ENCODE measurements at regions not wholly inside any gene's neighbourhood (a gene's known extent, or its start where the extent isn't known, plus 50 kb on each side); places are given as distances from the start of the nearest gene placed in this dataset.
A peak's percentile ranks its signal among the peaks of the same experiment; 100 is the strongest.
"Not testable (repeated sequence)": the region's sequence is repeated elsewhere in the genome, so short reads cannot be mapped to it uniquely, and the experiment has no call there.

GRCh38 chr3:87792534-87793336 lies 266.1 kb downstream of the CGGBP1 start, which contains the start of gene HTR1F:
TSS of gene HTR1F (plus strand) at chr3:87792706.
- peak; percentile 62 to 73 for ATAC-seq (ENCODE audit: low FRiP score in 2 of 2)

GRCh38 chr3:87792198-87792533 lies 266.6 kb downstream of the CGGBP1 start:
- TF ChIP-seq EP300 (IDR thresholded peaks at IDR 0.05) (no peak), CTCF (IDR thresholded peaks at IDR 0.05) (no peak), POLR2AphosphoS5 (IDR thresholded peaks at IDR 0.05) (no peak), POLR2A (IDR thresholded peaks at IDR 0.05) (no peak)
- peaks cover 0 to 14% (median 5%) of the 10 kb centered on the region in 4 donors for H3K27me3 ChIP-seq
- no peaks in the 10 kb centered on the region for H3K36me3 ChIP-seq
- H3K4me3 ChIP-seq, result peak overlapping the region; percentile 16 to 48 (median 40)
- peak overlapping the region in 3 of 4 donors; percentile 6 to 62 (median 60) for H3K27ac ChIP-seq
- no peak for DNase-seq
- no peak for ATAC-seq (ENCODE audit: low FRiP score in 2 of 2)
- H3K9me3 ChIP-seq, result no peaks in the 10 kb centered on the region
- 12 to 17% methylated on average over 10 of the region's 10 CpGs for WGBS, 2 donors
- H3K4me1 ChIP-seq, result peaks cover 9 to 23% (median 14%) of the 10 kb centered on the region in 4 donors

More at GRCh38 chr3:87792534-87793336, 266.1 kb downstream of the CGGBP1 start, which contains the start of gene HTR1F:
- TF ChIP-seq POLR2AphosphoS5 (IDR thresholded peaks at IDR 0.05), result no peak
- TF ChIP-seq CTCF (IDR thresholded peaks at IDR 0.05), result no peak
- no peak for TF ChIP-seq POLR2A (IDR thresholded peaks at IDR 0.05)
- no peak for TF ChIP-seq EP300 (IDR thresholded peaks at IDR 0.05)
- Histone ChIP-seq H3K27ac (peak within 1 kb of the TSS in 3 of 4 donors; percentile 6 to 62 (median 60)), H3K36me3 (no peaks in the 10 kb centered on the region), H3K4me3 (peak within 1 kb of the TSS; percentile 16 to 48 (median 40)), H3K4me1 (peaks cover 9 to 23% (median 14%) of the 10 kb centered on the region in 4 donors), H3K27me3 (peaks cover 0 to 14% (median 5%) of the 10 kb centered on the region in 4 donors), H3K9me3 (no peaks in the 10 kb centered on the region)
- DNase-seq, result peak in 1 of 2 donors; percentile 85
- 1 to 3% methylated on average over 26 to 62 of the region's 62 CpGs for WGBS, 2 donors

GRCh38 chr3:87791248-87792027 lies 267.4 kb downstream of the CGGBP1 start:
- H3K27me3 ChIP-seq, result peaks cover 0 to 14% (median 5%) of the 10 kb centered on the region in 4 donors
- TF ChIP-seq POLR2AphosphoS5 (IDR thresholded peaks at IDR 0.05), result no peak
- no peak for TF ChIP-seq EP300 (IDR thresholded peaks at IDR 0.05)
- no peak for TF ChIP-seq CTCF (IDR thresholded peaks at IDR 0.05)
- no peak for TF ChIP-seq POLR2A (IDR thresholded peaks at IDR 0.05)
- H3K4me3 ChIP-seq, result no peak overlapping the region
- WGBS, 2 donors, result 69 to 71% methylated on average over 9 of the region's 9 CpGs
- no peaks in the 10 kb centered on the region for H3K9me3 ChIP-seq
- H3K4me1 ChIP-seq, result peaks cover 9 to 23% (median 14%) of the 10 kb centered on the region in 4 donors
- no peak for ATAC-seq (ENCODE audit: low FRiP score in 2 of 2)
- H3K27ac ChIP-seq, result no peak overlapping the region
- no peak for DNase-seq
- H3K36me3 ChIP-seq, result no peaks in the 10 kb centered on the region

GRCh38 chr3:87789049-87789448 lies 269.8 kb downstream of the CGGBP1 start:
- H3K4me3 ChIP-seq; H3K9me3 ChIP-seq; DNase-seq; H3K36me3 ChIP-seq; H3K27ac ChIP-seq; ATAC-seq (ENCODE audit: low FRiP score in 2 of 2): not testable (repeated sequence)
- Histone ChIP-seq H3K27me3 (peaks cover 0 to 14% (median 5%) of the 10 kb centered on the region in 4 donors), H3K4me1 (peaks cover 9 to 15% (median 14%) of the 10 kb centered on the region in 4 donors)
- 80 to 81% methylated on average over 3 of the region's 3 CpGs for WGBS, 2 donors

- WGBS, 2 donors, result 93% methylated on average over 4 of the region's 4 CpGs
- H3K27ac ChIP-seq, result no peak overlapping the region
- H3K27me3 ChIP-seq, result peaks cover 0 to 13% (median 5%) of the 10 kb centered on the region in 4 donors
- no peaks in the 10 kb centered on the region for H3K9me3 ChIP-seq
- H3K4me3 ChIP-seq, result no peak overlapping the region
- peaks cover 9 to 15% (median 14%) of the 10 kb centered on the region in 4 donors for H3K4me1 ChIP-seq
- H3K36me3 ChIP-seq, result no peaks in the 10 kb centered on the region
- no peak for ATAC-seq (ENCODE audit: low FRiP score in 2 of 2)
- DNase-seq, result no peak
- TF ChIP-seq POLR2AphosphoS5 (IDR thresholded peaks at IDR 0.05) (no peak), POLR2A (IDR thresholded peaks at IDR 0.05) (no peak), CTCF (IDR thresholded peaks at IDR 0.05) (no peak), EP300 (IDR thresholded peaks at IDR 0.05) (no peak)
Measured at GRCh38 chr3:87788516-87788915, 270.3 kb downstream of the CGGBP1 start.
